GM12865 (cell line): ENCODE measurements at regions not wholly inside any gene's neighbourhood (a gene's known extent, or its start where the extent isn't known, plus 50 kb on each side); places are given as distances from the start of the nearest gene placed in this dataset.
A peak's percentile ranks its signal among the peaks of the same experiment; 100 is the strongest.

ENCODE experiments used
- DNase-seq: peaks from one replicate; pipeline ENCODE4 v3.0.0; 2010; ENCODE audit warnings: low read depth
- H3K4me3 ChIP-seq: 2 replicates; pipeline ENCODE4 v1.5.1; 2011; ENCODE audit warnings: mild to moderate bottlenecking, low read depth, low read length, control low read depth
- CTCF ChIP-seq: IDR thresholded peaks from 2 replicates; pipeline ENCODE4 v1.5.1; 2011; ENCODE audit warnings: low read length, control low read depth, low read depth, inconsistent platforms; ENCODE audit not compliant: insufficient read depth; ENCODE audit errors: missing control alignments

DNA sequence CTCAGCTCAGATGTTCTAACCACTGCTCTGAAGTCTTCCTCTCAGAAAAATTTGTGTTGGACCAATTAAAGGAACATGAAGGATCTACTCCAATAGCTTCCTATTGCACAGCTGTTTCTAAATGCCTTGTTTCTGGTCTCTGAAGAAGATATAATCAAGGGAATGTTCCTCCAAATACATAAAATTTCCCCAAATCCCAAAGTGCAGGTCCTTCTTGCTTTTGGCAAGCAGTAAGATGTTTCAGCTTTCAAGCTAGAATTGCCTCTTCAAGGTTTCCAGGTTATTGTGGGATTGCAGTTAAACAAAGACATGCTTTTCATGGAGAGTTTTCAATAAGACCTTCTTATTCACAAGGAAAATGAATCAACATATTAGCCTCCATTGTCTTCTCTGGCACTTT, 574.5 kb upstream of the SLIT2 start:
- DNase-seq, result no peak
- no peak overlapping the region for H3K4me3 ChIP-seq
- TF ChIP-seq CTCF, result no peak

DNA sequence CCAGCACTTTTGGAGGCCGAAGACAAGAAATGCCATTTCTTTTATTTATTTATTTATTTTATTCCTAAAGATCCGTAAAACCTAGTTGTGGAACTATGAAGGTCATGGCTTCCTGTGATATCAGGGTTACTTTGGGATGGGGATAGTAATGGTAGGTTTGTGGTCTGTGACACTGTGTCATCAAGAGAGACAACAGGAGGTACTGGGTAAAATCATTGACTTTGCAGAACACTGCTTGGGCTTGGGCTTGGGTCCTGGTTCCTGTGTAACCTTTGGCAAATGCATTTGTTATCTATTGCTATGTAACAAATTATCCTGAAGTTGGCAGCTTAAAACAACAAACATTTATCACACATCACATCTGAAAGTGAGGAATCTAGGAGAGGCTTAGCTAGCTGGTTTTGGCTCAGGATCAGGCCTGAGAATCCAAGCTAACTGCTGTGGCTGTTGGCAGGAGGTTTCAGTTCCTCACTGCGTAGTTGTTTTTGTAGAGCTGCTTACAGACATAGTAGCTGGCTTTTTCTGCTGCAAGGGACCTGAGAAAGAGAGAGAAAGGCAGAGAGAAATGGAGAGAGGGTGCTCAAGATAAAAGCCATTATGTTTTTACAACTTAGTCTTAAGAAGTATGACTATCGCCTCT, 576.4 kb upstream of the SLIT2 start:
- DNase-seq, result peak; percentile 1
- no peak for TF ChIP-seq CTCF

GRCh38 chr4:19659101-19659500, 592.6 kb upstream of the SLIT2 start:
- DNase-seq, result no peak
- no peak for TF ChIP-seq CTCF
- H3K4me3 ChIP-seq, result no peak overlapping the region

More for the DNA sequence above, 576.4 kb upstream of the SLIT2 start:
- no peak overlapping the region for H3K4me3 ChIP-seq

GRCh38 chr4:19657856-19658255, 593.8 kb upstream of the SLIT2 start:
- H3K4me3 ChIP-seq, result no peak overlapping the region
- no peak for TF ChIP-seq CTCF
- DNase-seq, result no peak

DNA sequence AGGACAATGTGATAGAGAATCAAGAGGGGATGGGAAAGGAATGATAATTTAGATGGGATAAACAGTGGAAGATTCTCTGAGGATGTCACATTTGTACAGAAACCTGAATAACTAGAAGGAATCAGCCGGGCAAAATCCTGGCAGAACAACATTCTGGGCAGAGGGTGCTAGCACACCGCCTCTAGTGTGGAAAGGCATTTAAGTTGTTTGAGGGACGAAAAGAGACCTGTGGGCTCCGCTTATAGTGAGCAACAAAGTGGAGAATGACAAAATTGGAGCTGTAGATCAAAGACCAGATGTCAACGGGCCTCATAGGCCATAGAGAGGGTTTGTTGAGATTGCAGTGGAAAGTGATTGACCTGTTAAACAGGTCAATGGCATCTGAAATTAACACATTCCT, 596.0 kb upstream of the SLIT2 start:
- H3K4me3 ChIP-seq, result no peak overlapping the region
- DNase-seq, result no peak
- TF ChIP-seq CTCF, result no peak

DNA sequence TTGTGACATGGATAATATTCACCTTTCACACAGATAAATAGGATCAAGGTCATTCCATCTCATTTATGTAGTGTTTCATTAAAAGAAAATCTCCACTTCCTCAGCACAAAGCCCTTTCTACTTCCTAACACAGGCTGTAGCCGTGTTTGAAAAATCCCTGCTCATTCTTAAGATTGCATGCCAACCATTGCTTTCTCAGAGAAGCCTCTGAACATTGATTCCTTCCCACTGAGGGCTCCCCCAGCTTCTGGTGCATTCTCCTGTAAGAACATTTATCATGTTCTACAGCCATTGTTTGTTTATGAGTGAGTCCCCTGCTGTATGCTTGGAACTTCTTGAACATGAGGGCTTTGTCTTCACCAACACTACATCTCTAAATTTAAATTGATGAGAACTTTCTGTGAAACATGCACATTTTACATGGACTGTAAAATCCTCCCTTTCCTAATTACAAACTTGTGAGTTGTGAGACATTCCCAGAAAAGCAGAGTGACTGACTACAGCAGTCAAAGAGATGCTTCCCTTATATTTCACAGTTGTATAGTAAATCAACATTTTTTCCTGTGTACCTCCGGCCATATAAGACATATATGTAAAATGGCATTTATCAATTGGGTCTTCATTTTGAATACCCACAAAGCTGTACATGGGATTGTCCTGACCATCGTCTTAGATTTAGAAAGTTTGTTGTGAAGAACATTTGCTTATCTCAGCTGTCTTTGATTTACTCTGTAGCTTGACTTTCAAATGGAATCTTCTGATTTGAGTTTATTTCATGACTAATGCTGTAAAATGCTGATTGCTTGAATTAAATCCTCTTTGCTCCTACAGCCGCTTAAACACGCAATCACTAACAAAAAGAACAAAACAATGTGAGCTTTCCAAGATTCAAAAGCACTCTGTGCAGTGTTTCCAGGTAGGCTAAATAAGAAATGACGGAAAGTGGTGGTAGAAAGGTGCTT, 600.5 kb upstream of the SLIT2 start:
- no peak for TF ChIP-seq CTCF
- no peak for DNase-seq

More for the DNA sequence above, 600.5 kb upstream of the SLIT2 start:
- H3K4me3 ChIP-seq, result no peak overlapping the region
